ENCODE measurements at regions not wholly inside any gene's neighbourhood (a gene's known extent, or its start where the extent isn't known, plus 50 kb on each side); places are given as distances from the start of the nearest gene placed in this dataset.

- TF ChIP-seq CTCF (IDR thresholded peaks at IDR 0.05), result no peak
- TF ChIP-seq POLR2A (IDR thresholded peaks at IDR 0.05), result no peak
Observed at GRCh38 chr5:86074297-86074696, 543.4 kb upstream of the COX7C start.
